ENCODE measurements at regions not wholly inside any gene's neighbourhood (a gene's known extent, or its start where the extent isn't known, plus 50 kb on each side); places are given as distances from the start of the nearest gene placed in this dataset. TPM values are rescaled to one million over a fixed set of nuclear protein-coding genes. Genes with fewer than 3 reads are reported as not detected.

- POLR2A ChIA-PET = no interaction called here
- no TSS peak for BruUV-seq (replicated peaks)
- intact Hi-C loops (cut with micrococcal nuclease; ENCODE audit: unreplicated experiment) = no loop called here
- H3K36me3 ChIP-seq (ENCODE audit: insufficient read depth, low read length) = no peaks in the 10 kb centered on the region
- TF ChIP-seq EZH2phosphoT487 (IDR thresholded peaks at IDR 0.05; ENCODE audit: borderline replicate concordance, low read depth, low read length) = no peak
- no peak for TF ChIP-seq CTCF (conservative IDR thresholded peaks at IDR 0.05; ENCODE audit: low read length)
- H3K4me3 ChIP-seq (ENCODE audit: low read depth, low read length, poor library complexity, severe bottlenecking) = no peak overlapping the region
- no peaks in the 10 kb centered on the region for H3K4me1 ChIP-seq (ENCODE audit: insufficient read depth, low read length, poor library complexity, severe bottlenecking)
- no peaks in the 10 kb centered on the region for H3K9me2 ChIP-seq (ENCODE audit: insufficient read depth, low read length)
- H4K20me1 ChIP-seq (ENCODE audit: insufficient read depth, low read length) = no peaks in the 10 kb centered on the region
- DNase-seq (ENCODE audit: low spot score) = no peak
- no peak overlapping the region for H3K27ac ChIP-seq (ENCODE audit: low read depth, low read length, poor library complexity, severe bottlenecking)
- H3K4me2 ChIP-seq (ENCODE audit: low read length) = no peak overlapping the region
- H3K79me2 ChIP-seq (ENCODE audit: insufficient read depth, low read depth, low read length) = no peaks in the 10 kb centered on the region
- CTCF ChIA-PET (ENCODE audit: unreplicated experiment) = no interaction called here
- H3K9me3 ChIP-seq (ENCODE audit: low read length) = no peaks in the 10 kb centered on the region
- no peak overlapping the region for H2AFZ ChIP-seq (ENCODE audit: low read length)
Observed at GRCh38 chr9:96020792-96021550, 145.5 kb downstream of the ERCC6L2 start.

GRCh38 chr9:96020300-96020791 lies 144.9 kb downstream of the ERCC6L2 start:
- H3K4me3 ChIP-seq (ENCODE audit: low read depth, low read length, poor library complexity, severe bottlenecking) = no peak overlapping the region
- H3K4me2 ChIP-seq (ENCODE audit: low read length) = no peak overlapping the region
- BruUV-seq (replicated peaks) = no TSS peak
- no peaks in the 10 kb centered on the region for H4K20me1 ChIP-seq (ENCODE audit: insufficient read depth, low read length)
- no peak for DNase-seq (ENCODE audit: low spot score)
- intact Hi-C loops (cut with micrococcal nuclease; ENCODE audit: unreplicated experiment) = no loop called here
- CTCF ChIA-PET (ENCODE audit: unreplicated experiment) = no interaction called here
- peaks cover 3% of the 10 kb centered on the region; the same call in 1 of the 2 replicates for H3K36me3 ChIP-seq (ENCODE audit: insufficient read depth, low read length)
- no peaks in the 10 kb centered on the region for H3K79me2 ChIP-seq (ENCODE audit: insufficient read depth, low read depth, low read length)
- POLR2A ChIA-PET = no interaction called here
- H3K4me1 ChIP-seq (ENCODE audit: insufficient read depth, low read length, poor library complexity, severe bottlenecking) = no peaks in the 10 kb centered on the region
- H3K9me3 ChIP-seq (ENCODE audit: low read length) = no peaks in the 10 kb centered on the region
- no peaks in the 10 kb centered on the region for H3K9me2 ChIP-seq (ENCODE audit: insufficient read depth, low read length)
- H3K27ac ChIP-seq (ENCODE audit: low read depth, low read length, poor library complexity, severe bottlenecking) = no peak overlapping the region
- no peak overlapping the region for H2AFZ ChIP-seq (ENCODE audit: low read length)
- TF ChIP-seq EZH2phosphoT487 (IDR thresholded peaks at IDR 0.05; ENCODE audit: borderline replicate concordance, low read depth, low read length) (no peak), CTCF (conservative IDR thresholded peaks at IDR 0.05; ENCODE audit: low read length) (no peak)

Small RNA genes in the stretch of these regions (small RNA-seq; reads per million reads assigned to genes)
- gene RF00019 = not detected
